Astrocyte of the spinal cord (primary cell): ENCODE measurements at regions not wholly inside any gene's neighbourhood (a gene's known extent, or its start where the extent isn't known, plus 50 kb on each side); places are given as distances from the start of the nearest gene placed in this dataset.

ENCODE experiments used
- DNase-seq: peaks from one replicate; pipeline ENCODE4 v3.0.0; 2011; ENCODE audit warnings: low read depth, low spot score
- H3K4me3 ChIP-seq: 2 replicates; pipeline ENCODE4 v1.5.1; 2011; ENCODE audit warnings: low read depth, mild to moderate bottlenecking, low read length, moderate library complexity
- in situ Hi-C: cut with HindIII; loops from 2 replicates; pipeline ENCODE4 v1.10.0; 2017; ENCODE audit warnings: low sequenced_read_pairs
- TF ChIP-seq, protein P1 (sequence below): IDR thresholded peaks from 2 replicates; pipeline ENCODE4 v1.5.1; 2012; ENCODE audit warnings: low read depth, mild to moderate bottlenecking, low read length, inconsistent platforms

DNA sequence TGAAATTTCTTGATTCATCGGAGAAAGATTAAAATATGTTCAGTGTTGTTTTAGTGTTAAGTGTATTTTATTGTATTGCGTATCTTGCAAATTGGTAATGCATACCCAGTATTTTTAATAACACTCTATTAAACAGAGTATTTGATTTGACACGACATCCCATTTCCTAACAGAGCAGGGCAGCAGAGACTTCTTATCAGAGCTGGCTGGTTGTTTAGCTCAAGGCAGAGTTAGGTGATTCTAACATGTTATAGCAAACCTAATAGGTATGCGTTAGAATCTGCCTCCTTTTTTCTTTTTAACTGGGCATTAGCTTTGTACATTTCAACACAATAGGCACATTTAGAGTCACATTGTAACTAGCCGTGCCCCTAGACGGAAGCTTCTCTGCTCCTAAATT lies 57.1 kb upstream of the CELF2 start:
- TF ChIP-seq, protein P1, sequence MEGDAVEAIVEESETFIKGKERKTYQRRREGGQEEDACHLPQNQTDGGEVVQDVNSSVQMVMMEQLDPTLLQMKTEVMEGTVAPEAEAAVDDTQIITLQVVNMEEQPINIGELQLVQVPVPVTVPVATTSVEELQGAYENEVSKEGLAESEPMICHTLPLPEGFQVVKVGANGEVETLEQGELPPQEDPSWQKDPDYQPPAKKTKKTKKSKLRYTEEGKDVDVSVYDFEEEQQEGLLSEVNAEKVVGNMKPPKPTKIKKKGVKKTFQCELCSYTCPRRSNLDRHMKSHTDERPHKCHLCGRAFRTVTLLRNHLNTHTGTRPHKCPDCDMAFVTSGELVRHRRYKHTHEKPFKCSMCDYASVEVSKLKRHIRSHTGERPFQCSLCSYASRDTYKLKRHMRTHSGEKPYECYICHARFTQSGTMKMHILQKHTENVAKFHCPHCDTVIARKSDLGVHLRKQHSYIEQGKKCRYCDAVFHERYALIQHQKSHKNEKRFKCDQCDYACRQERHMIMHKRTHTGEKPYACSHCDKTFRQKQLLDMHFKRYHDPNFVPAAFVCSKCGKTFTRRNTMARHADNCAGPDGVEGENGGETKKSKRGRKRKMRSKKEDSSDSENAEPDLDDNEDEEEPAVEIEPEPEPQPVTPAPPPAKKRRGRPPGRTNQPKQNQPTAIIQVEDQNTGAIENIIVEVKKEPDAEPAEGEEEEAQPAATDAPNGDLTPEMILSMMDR = no peak
- no peak overlapping the region for H3K4me3 ChIP-seq
- DNase-seq = no peak
- in situ Hi-C loops = no loop called here

DNA sequence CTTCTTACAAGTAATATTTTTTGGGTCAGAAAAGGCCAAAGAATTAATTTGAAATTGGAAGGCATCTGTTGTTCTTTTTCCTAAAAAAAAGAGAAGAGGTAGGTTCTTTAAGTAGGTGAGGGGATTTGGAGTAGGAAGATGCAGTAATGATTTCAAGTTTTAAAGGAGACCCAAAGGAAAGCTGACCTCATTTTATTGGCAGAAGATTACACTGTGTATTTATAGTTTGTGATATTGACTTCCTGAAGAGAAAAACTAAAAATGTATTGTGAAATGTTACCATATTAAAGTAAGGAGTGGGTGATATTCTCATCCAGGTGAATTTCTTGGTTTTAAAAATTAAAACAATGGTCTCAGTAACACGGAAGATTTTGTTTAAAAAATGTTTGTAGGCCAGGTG lies 56.6 kb upstream of the CELF2 start:
- H3K4me3 ChIP-seq = no peak overlapping the region
- in situ Hi-C loops = no loop called here
- TF ChIP-seq, protein P1 = no peak
- no peak for DNase-seq

DNA sequence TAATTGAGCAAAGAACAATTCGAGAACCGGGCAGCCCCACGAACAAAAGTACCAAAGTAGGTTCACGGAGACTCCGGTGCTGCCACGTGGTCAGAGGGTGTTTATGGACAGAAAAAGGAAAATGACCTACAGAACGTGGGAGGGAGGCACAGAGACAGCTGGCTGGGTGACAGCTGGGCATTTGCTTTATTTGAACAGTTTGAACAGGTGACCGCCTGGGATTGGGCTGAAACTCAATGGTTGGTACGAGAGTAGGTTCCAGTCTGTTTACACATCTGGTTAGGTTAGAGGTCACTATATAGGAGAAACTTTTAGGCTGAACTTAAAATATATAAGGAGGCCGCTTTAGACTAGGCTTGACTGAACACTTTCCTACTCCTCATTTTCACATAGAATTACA lies 50.6 kb upstream of the CELF2 start:
- DNase-seq = no peak
- TF ChIP-seq, protein P1 = no peak
- no peak overlapping the region for H3K4me3 ChIP-seq
- in situ Hi-C loops = no loop called here

DNA sequence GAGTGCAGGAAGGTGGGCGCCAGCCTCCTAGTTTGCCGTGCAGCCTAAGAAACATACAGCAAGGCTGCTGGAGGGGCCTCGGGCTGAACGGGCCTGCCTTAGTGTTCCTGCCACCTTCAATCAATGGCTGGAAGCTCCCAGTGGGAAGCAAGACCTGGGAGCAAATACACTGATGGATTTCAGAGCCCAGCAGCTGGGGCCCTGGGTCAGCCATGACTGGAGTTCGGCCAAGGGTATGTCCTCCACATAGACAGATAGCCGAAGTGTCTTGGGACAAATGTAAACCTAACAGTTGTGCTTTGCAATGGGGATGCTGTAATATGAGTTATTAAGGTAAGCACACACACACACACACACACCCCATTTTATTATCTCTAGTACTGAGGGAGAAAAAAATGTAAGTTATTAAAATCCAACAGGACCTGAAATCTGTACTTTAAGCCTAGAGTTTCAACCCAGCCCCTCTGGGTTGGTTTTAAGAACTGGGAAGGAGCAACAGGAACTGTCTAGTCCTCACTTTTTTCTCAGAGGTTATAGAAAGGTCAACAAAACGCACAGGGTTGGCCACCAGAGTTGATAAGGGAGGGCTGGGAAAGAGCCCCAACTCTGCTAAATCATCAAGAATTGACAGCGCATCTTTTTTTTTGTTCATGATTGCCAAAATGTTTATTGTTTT lies 50.0 kb upstream of the CELF2 start:
- TF ChIP-seq, protein P1 = no peak
- no peak for DNase-seq
- no peak overlapping the region for H3K4me3 ChIP-seq
- in situ Hi-C loops = no loop called here
